ENCODE measurements at regions not wholly inside any gene's neighbourhood (a gene's known extent, or its start where the extent isn't known, plus 50 kb on each side); places are given as distances from the start of the nearest gene placed in this dataset.

DNA sequence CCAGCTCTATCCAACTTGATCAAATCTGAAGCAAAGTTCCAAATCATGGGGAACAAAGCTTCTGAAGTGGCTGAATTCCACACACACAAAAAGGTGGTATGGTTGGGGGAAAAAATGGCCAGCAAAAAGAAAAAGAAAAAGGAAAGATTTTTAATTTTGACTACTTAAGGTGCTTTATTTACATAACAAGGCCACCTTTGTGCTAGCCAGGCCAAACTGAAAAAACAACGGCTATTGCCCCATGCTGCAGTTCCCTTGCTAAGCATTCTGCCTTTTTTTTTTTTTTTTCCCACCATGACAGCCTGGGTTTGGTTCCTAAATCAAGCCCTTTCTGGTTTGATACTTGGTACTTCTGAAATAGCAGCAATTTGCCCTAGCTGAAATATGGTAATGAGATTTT lies 66.5 kb upstream of the DAZL start:
- TF ChIP-seq POLR2AphosphoS5 (IDR thresholded peaks at IDR 0.05) = no peak
- no peak for TF ChIP-seq MXI1 (conservative IDR thresholded peaks at IDR 0.05; ENCODE audit: poor library complexity, severe bottlenecking)
- TF ChIP-seq SMC3 (conservative IDR thresholded peaks at IDR 0.05; ENCODE audit: poor library complexity) = no peak
- TF ChIP-seq EP300 (conservative IDR thresholded peaks at IDR 0.05; ENCODE audit: poor library complexity, severe bottlenecking) = no peak
- TF ChIP-seq EZH2 (IDR thresholded peaks at IDR 0.05; ENCODE audit: borderline replicate concordance, insufficient read depth, low read length, poor library complexity, severe bottlenecking) = no peak
- TF ChIP-seq, protein P1, sequence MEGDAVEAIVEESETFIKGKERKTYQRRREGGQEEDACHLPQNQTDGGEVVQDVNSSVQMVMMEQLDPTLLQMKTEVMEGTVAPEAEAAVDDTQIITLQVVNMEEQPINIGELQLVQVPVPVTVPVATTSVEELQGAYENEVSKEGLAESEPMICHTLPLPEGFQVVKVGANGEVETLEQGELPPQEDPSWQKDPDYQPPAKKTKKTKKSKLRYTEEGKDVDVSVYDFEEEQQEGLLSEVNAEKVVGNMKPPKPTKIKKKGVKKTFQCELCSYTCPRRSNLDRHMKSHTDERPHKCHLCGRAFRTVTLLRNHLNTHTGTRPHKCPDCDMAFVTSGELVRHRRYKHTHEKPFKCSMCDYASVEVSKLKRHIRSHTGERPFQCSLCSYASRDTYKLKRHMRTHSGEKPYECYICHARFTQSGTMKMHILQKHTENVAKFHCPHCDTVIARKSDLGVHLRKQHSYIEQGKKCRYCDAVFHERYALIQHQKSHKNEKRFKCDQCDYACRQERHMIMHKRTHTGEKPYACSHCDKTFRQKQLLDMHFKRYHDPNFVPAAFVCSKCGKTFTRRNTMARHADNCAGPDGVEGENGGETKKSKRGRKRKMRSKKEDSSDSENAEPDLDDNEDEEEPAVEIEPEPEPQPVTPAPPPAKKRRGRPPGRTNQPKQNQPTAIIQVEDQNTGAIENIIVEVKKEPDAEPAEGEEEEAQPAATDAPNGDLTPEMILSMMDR (IDR thresholded peaks at IDR 0.05; ENCODE audit: poor library complexity, severe bottlenecking) = no peak
- no peak overlapping the region for H3K4me2 ChIP-seq (ENCODE audit: low read length)
- H4K20me1 ChIP-seq (ENCODE audit: insufficient read depth) = no peaks in the 10 kb centered on the region
- no peaks in the 10 kb centered on the region for H3K27me3 ChIP-seq (ENCODE audit: insufficient read depth, low read depth, low read length)
- H3K9me3 ChIP-seq (ENCODE audit: low read length) = no peaks in the 10 kb centered on the region
- no peaks in the 10 kb centered on the region for H3K9me2 ChIP-seq (ENCODE audit: insufficient read depth, low read length)
- no peaks in the 10 kb centered on the region for H3K79me2 ChIP-seq (replicated peaks; ENCODE audit: insufficient read depth, low read length)
- no peak overlapping the region for H3K27ac ChIP-seq (ENCODE audit: low read length)
- H2AFZ ChIP-seq (ENCODE audit: low read depth, low read length) = no peak overlapping the region
- H3F3A ChIP-seq (ENCODE audit: insufficient read depth, low read length, poor library complexity, severe bottlenecking) = no peaks in the 10 kb centered on the region
- H3K4me3 ChIP-seq (ENCODE audit: low read length) = no peak overlapping the region
- no peak overlapping the region for H3K9ac ChIP-seq (ENCODE audit: low read length)
- H3K36me3 ChIP-seq (ENCODE audit: insufficient read depth, low read length) = no peaks in the 10 kb centered on the region

DNA sequence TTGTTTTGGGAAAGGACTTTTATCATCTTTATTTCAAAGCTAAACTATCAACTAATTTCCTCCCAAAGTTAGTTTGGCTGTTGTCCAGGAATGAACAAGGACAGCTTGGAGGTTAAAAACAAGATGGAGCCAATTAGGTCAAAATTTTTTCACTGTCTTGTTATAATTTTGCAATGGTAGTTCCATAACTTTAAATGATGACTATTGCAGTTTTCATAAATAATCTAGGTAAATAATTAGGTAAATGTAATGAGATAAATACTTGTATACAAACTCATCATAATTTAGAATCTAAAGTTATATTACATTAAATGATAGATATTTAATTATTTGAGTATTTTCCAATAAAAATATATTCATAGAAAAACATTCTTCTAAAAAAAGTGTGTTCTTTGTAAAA lies 68.3 kb upstream of the DAZL start:
- H3K27ac ChIP-seq (ENCODE audit: low read length) = no peak overlapping the region
- no peaks in the 10 kb centered on the region for H3F3A ChIP-seq (ENCODE audit: insufficient read depth, low read length, poor library complexity, severe bottlenecking)
- H3K9me3 ChIP-seq (ENCODE audit: low read length) = no peaks in the 10 kb centered on the region
- no peak overlapping the region for H3K4me3 ChIP-seq (ENCODE audit: low read length)
- H3K4me2 ChIP-seq (ENCODE audit: low read length) = no peak overlapping the region
- no peak overlapping the region for H3K9ac ChIP-seq (ENCODE audit: low read length)
- H3K36me3 ChIP-seq (ENCODE audit: insufficient read depth, low read length) = no peaks in the 10 kb centered on the region
- H3K27me3 ChIP-seq (ENCODE audit: insufficient read depth, low read depth, low read length) = no peaks in the 10 kb centered on the region
- TF ChIP-seq, protein P2, sequence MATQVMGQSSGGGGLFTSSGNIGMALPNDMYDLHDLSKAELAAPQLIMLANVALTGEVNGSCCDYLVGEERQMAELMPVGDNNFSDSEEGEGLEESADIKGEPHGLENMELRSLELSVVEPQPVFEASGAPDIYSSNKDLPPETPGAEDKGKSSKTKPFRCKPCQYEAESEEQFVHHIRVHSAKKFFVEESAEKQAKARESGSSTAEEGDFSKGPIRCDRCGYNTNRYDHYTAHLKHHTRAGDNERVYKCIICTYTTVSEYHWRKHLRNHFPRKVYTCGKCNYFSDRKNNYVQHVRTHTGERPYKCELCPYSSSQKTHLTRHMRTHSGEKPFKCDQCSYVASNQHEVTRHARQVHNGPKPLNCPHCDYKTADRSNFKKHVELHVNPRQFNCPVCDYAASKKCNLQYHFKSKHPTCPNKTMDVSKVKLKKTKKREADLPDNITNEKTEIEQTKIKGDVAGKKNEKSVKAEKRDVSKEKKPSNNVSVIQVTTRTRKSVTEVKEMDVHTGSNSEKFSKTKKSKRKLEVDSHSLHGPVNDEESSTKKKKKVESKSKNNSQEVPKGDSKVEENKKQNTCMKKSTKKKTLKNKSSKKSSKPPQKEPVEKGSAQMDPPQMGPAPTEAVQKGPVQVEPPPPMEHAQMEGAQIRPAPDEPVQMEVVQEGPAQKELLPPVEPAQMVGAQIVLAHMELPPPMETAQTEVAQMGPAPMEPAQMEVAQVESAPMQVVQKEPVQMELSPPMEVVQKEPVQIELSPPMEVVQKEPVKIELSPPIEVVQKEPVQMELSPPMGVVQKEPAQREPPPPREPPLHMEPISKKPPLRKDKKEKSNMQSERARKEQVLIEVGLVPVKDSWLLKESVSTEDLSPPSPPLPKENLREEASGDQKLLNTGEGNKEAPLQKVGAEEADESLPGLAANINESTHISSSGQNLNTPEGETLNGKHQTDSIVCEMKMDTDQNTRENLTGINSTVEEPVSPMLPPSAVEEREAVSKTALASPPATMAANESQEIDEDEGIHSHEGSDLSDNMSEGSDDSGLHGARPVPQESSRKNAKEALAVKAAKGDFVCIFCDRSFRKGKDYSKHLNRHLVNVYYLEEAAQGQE (IDR thresholded peaks at IDR 0.05; ENCODE audit: borderline replicate concordance) = no peak
- TF ChIP-seq EZH2 (IDR thresholded peaks at IDR 0.05; ENCODE audit: borderline replicate concordance, insufficient read depth, low read length, poor library complexity, severe bottlenecking) (no peak), RAD21 (conservative IDR thresholded peaks at IDR 0.05) (no peak), EP300 (conservative IDR thresholded peaks at IDR 0.05; ENCODE audit: poor library complexity, severe bottlenecking) (no peak), MXI1 (conservative IDR thresholded peaks at IDR 0.05; ENCODE audit: poor library complexity, severe bottlenecking) (no peak), SMC3 (conservative IDR thresholded peaks at IDR 0.05; ENCODE audit: poor library complexity) (no peak), TAF1 (IDR thresholded peaks at IDR 0.05; ENCODE audit: low read depth) (no peak), POLR2AphosphoS5 (IDR thresholded peaks at IDR 0.05) (no peak)
- TF ChIP-seq, protein P1 (IDR thresholded peaks at IDR 0.05; ENCODE audit: poor library complexity, severe bottlenecking) = no peak
- H4K20me1 ChIP-seq (ENCODE audit: insufficient read depth) = no peaks in the 10 kb centered on the region
- H3K9me2 ChIP-seq (ENCODE audit: insufficient read depth, low read length) = no peaks in the 10 kb centered on the region
- no peak overlapping the region for H2AFZ ChIP-seq (ENCODE audit: low read depth, low read length)
- H3K79me2 ChIP-seq (replicated peaks; ENCODE audit: insufficient read depth, low read length) = no peaks in the 10 kb centered on the region
